COLO668 (cell line): ENCODE measurements at regions not wholly inside any gene's neighbourhood (a gene's known extent, or its start where the extent isn't known, plus 50 kb on each side); places are given as distances from the start of the nearest gene placed in this dataset.
"Not testable (repeated sequence)": the region's sequence is repeated elsewhere in the genome, so short reads cannot be mapped to it uniquely, and the experiment has no call there.

Source experiments
- DNase-seq: peaks from one replicate; lab custom pipeline; 2025; ENCODE audit not compliant: unreplicated experiment; lab: John Stamatoyannopoulos, UW

- no peak for DNase-seq
Measured at GRCh38 chr2:31736695-31737454, 156.1 kb upstream of the SRD5A2 start.

- DNase-seq: no peak
Measured at GRCh38 chr2:31735716-31736115, 155.0 kb upstream of the SRD5A2 start.

DNA sequence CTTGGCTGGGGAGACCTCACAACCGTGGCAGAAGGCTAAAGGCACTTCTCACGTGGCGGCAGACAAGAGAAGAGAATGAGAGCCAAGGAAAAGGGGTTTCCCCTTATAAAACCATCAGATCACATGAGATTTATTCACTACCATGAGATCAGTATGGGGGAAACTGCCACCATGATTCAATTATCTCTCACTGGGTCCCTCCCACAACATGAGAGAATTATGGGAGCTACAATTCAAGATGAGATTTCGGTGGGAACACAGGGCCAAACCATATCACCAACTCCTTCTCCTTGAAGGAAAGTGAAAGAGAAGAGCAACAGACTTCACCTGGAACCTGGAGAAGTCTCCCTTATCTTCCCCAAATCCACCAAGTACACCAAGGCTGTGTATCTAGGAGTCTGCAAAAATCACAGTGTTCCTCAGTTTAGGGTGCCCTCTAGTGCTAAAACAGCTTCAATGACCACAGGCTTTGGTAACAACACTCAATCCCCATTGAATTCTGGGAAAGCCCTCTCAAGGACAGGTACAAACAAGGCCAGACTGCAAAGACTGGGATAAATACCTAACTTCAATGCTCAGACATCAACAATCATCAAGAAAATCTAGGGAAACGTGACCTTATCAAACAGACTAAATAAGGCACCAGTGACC is 148.8 kb upstream of the SRD5A2 start:
- no peak for DNase-seq

- DNase-seq: no peak
Measured at GRCh38 chr2:31729065-31729439, 148.3 kb upstream of the SRD5A2 start.

GRCh38 chr2:31728406-31729064 is 147.8 kb upstream of the SRD5A2 start:
- DNase-seq: no peak

GRCh38 chr2:31726457-31726856 is 145.7 kb upstream of the SRD5A2 start:
- DNase-seq: no peak

DNA sequence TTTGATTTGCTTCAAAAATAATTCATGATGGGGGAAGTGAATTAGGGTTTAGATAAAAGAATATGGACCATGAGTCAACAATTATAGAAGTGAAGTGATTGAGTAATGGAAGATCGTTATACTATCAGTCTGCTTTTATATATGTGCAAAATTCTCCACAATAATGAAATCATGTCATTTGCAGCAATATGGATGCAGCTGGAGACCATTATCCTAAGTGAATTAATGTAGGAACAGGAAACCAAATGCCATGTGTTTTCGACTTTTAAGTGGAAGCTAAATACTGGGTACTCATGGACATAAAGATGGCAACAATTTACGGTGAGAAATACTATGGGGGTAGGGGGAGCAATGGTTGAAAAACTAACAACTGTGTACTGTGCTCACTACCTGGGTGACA is 144.7 kb upstream of the SRD5A2 start:
- no peak for DNase-seq

DNA sequence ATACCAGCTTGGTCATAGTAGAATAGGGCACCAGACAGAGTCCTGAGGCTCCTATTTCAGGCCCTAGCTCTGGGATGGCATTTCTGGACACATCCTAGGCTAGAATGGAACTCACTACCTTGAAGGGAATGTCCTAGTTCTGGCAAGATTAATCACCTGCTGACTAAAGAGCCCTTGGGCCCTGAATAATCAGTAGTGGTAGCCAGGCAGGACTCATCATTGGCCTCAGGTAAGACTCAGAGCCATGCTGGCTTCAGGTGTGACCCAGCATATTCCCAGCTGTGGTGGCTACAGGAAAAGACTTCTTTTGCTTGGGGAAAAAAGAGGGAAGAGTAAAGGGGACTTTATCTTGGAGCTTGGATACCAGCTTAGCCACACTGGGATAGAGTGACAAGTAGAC is 131.0 kb upstream of the SRD5A2 start:
- DNase-seq: no peak

- no peak for DNase-seq
Measured at GRCh38 chr2:31710121-31710520, 129.4 kb upstream of the SRD5A2 start.

DNA sequence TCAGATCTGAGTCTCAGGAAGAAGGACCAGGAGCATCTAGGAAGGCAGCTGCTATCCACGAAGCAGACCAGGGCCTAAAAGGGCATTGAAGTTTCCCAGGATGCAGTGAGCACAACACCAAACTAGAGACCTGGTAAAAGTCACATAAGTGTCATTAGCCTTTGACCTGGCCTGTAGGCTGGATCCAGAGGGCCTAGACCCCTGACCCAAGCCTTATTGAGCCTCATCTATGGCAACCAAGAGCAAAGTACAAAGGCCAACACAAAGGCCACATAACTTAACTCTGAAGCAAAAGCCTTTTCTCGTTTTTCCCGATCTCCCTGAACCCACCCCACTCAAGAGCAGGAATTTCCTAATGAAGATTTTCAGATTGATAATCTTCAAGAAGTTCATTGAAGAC is 127.3 kb upstream of the SRD5A2 start:
- no peak for DNase-seq

- DNase-seq: no peak
Measured at GRCh38 chr2:31704561-31705212, 123.9 kb upstream of the SRD5A2 start.

DNA sequence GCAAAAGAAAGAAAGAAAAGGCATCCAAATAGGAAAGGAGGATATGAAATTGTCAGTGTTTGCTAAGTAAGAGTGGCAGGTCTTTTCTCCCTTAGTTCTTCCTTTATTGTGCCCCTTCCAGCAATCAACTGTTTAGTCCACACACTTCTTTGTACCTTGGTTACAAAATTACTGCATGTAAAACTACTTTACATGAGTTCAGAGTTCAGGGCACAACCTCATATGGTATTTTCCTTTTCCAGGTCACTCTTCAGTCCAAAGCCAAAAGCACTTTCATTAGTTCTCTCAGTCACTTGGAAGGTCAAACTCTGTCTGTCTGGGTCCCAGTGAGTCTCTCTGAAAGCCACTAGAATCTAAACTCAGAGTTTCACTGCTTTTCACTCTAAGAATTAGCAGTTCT is 122.5 kb upstream of the SRD5A2 start:
- DNase-seq: no peak

DNA sequence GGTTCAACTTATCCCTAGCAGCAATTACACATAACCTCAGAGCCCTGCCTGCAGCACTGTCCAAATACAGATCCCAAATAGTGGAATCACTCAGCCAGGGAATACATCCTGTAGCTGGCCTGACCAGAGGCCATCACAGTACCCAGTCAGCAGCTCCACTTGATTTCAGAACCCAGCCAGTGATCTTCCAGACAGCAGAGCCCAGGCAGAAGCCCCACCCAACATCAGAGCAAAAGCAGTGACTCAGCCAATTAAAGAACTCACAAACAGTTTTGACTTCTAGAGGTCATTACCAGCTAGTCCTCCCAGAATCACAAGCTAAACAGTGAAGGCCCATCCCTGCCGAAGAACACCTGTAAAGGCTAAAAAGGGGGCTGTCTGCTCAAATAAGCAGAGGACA is 118.0 kb upstream of the SRD5A2 start:
- DNase-seq: no peak

DNA sequence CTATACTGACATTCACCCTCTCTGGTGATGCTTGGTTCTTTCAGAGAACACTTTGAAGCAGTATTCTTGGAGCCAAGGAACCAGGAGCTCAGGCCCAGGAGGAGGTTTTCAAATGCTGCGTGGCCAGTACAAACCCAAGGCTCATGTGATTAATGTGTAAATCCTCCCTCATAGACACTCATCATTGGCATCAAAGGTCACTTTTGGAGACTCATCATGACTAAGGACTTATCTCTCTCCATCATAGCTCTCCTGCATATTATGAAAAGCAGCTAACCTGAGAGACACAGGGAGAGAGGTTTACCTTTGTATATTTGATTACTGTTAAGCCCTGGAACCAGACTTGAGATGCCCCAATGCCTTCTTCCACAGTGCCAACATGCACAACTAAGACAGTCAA is 115.3 kb upstream of the SRD5A2 start:
- no peak for DNase-seq

GRCh38 chr2:31694444-31694843 is 113.7 kb upstream of the SRD5A2 start:
- no peak for DNase-seq

DNA sequence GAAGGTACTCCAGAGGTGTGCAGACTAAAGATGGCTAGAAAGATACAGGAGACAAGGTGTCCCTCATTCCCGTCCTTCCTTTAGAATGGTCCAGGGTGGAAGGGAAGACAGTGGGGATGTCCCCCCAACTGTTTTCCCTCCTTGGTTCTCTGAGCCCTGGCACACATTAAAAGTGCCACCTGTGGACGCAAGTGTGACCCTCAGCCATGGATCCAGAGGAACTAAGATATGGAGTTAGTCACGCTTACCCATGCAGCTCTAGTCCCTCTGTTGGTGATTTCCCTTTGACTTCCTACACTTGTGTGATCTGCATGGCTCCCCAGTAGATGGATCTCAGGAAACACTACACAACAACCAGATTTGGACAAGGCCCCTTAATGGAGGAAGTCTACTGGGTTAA is 113.1 kb upstream of the SRD5A2 start:
- no peak for DNase-seq

GRCh38 chr2:31688282-31688681 is 107.5 kb upstream of the SRD5A2 start:
- peak; percentile 3 for DNase-seq

DNA sequence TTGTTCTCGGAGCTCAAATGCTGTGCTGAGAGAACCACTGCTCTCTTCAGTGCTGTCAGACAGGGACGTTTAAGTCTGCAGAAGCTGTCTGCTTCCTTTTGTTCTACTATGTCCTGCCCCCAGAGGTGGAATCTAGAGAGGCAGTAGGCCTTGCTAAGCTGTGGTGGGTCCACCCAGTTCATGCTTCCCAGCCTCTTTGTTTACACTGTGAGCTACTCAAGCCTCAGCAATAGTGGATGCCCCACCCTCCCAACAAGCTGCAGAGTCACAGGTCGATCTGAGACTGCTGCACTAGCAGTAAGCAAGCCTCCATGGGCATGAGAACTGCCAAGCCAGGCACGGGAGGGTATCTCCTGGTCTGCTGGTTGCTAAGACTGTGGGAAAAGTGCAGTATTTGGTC is 102.8 kb upstream of the SRD5A2 start:
- DNase-seq: not testable (repeated sequence)

- no peak for DNase-seq
Measured at GRCh38 chr2:31675485-31675901, 94.8 kb upstream of the SRD5A2 start.

GRCh38 chr2:31674446-31674845 is 93.7 kb upstream of the SRD5A2 start:
- DNase-seq: no peak

GRCh38 chr2:31666878-31667277 is 86.1 kb upstream of the SRD5A2 start:
- no peak for DNase-seq
